ENCODE measurements at regions not wholly inside any gene's neighbourhood (a gene's known extent, or its start where the extent isn't known, plus 50 kb on each side); places are given as distances from the start of the nearest gene placed in this dataset.

DNA sequence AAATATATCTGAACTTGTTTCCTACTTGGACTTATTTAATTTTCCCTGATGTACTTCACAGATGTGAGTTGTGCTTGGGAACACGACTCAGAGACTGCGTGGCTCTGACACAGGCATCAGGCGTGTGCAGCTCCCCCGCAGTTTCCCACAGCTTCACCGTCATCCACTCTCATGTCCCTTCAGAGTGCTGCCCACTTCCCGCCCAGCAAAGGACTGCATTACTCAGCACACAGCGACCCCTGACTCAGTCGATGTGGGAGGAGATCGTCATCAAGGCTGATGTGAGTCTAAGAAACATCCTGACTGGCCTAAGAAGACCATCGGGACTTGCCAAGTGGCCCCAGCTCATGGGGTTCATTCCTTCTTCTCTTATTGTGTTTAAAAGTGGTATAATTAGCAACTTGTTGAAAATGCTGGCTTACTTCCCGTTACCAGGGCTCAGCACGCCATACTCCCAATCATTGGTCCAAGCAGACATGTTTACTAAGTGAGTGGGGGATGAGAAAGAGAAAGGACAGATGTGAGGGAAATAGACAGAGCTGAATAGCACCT lies 539.4 kb upstream of the JARID2 start:
- no peak for DNase-seq (ENCODE audit: extremely low read depth in 1 of 2, low read depth in 1 of 2)

DNA sequence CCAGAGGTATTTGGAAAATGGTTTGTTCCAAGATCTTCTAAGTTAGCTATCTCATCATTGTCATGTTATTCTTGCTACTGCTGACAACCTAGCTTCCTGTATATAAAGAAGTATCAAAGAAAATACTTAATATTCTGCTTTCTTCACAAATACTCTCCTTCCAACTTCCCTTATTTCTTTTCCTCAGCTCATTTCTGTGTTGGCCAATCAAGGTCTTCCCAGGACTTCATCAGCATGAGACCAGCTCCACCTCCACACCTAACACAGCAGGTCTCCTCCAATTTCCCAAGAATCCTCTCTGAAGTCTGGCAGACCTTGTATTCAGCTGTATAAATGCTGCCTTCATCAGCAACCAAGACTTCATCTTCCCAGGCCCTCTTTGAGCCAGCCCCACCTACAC lies 538.6 kb upstream of the JARID2 start:
- no peak for DNase-seq (ENCODE audit: extremely low read depth in 1 of 2, low read depth in 1 of 2)

DNA sequence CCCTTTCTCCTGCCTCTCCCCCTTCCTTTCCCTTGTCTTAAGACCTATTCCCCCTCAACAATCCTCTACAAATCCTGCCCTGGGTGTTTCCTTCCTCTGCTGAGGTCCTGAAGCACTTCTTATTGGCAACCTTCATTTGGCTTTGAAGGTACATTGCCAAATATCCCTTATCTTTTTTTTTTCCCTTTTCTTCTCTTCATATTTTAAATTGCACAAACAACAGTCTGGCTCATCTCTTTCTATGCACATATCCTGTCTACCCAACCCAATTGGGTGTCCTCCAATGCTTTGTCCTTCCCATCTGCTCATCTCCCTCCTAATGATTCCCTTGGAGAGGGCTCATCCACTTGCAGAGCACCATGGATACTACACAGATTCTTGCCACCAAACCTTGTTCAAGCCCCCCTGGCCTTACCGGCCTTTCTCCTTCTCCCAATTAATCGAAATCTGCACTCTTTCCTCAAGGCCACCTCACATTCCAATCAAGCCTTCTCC lies 537.9 kb upstream of the JARID2 start:
- no peak for DNase-seq (ENCODE audit: extremely low read depth in 1 of 2, low read depth in 1 of 2)

DNA sequence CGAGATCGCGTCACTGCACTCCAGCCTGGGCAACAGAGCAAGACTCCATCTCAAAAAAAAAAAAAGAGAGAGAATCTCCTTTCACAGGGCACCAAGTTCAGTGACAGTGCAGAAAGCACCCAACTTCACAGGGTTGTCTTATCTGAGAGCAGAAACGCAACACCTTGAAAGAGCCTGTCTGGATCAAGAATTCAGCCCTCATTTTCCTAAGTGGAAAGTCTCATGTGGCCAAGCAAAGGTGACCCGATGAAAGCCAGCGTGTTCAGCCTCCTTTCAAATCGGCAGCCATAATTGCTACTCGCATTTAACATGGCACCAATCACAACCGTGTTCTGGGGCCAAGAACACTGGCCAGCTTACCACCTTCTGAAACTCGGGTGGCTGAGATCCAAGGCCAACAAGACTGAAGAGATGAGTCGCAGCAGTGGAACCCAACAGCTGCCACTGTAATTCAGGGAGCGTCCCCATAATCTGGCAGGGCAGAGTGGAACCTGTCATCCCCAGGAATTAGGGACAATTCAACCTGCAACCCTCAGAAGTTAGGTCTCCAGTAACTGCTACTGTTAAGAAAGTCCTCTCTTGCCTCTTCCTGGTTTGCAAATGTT lies 536.7 kb upstream of the JARID2 start:
- DNase-seq (ENCODE audit: extremely low read depth in 1 of 2, low read depth in 1 of 2), result no peak

DNA sequence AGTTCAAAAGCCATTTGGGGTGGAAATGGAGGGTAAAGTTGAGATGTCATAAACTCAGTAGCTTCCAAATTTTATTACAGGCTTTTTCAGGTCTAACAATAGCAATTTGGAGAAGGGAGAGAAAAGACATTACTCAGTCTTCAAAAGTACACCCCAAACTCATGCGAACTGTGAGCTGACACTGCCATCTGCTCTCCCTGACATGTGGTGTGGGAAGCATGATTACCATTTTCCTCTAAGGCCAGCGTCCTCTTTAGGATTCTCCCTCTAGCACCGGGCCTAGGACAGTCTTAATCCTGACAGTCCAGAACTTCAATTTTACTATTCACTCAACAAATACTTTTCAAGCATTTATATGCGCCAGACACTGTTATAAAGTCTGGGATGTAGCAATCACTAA lies 536.0 kb upstream of the JARID2 start:
- no peak for DNase-seq (ENCODE audit: extremely low read depth in 1 of 2, low read depth in 1 of 2)

DNA sequence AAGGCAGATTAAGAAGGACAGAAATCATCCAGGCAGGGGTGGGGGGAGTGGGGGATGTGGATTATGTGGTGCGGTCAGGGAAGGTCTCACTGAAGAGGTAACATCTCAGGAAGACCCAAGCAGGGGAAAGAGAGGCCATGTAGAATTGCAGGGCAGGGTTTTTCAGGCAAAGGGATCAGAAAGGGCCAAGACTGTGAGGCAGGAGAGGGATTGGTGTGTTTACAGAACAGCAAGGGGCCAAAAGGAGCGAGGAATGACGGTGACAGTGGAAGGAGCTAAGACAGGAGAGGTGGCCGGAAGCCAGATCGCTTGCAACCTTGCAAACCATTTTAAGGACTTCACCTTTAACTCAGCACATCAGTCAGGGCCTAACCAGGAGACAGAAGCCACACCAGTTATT lies 535.4 kb upstream of the JARID2 start:
- DNase-seq (ENCODE audit: extremely low read depth in 1 of 2, low read depth in 1 of 2), result no peak

DNA sequence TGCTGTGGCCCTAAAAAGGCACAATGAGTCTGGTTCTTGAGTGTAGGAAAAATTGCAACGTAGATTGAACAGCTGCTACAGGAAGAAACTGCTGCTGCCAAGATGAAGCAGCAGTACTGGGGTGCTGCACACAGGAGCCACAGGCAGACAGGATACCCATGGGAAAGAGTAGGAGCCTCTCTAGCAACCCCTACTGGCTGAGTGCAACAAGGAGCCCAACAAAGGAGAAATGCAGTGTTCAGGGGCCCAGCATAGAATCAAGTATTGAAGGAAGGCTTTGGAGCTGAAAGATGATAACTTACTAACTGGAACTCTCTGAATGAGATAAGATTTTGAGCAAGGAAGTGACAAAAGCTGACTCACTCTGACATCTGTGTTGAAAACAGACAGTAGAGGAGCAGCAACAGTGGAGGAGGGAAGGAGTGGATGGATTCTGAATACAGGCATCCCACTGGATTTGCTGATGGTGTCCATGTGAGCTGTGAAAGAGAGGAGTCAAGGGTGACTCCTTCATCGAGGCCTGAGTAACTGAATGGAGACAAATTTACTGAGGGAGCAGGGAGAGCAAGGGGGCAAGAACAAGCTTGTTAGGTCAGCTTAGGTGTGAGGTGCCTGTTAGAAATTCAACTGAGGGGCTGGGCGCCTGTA lies 534.7 kb upstream of the JARID2 start:
- no peak for DNase-seq (ENCODE audit: extremely low read depth in 1 of 2, low read depth in 1 of 2)

DNA sequence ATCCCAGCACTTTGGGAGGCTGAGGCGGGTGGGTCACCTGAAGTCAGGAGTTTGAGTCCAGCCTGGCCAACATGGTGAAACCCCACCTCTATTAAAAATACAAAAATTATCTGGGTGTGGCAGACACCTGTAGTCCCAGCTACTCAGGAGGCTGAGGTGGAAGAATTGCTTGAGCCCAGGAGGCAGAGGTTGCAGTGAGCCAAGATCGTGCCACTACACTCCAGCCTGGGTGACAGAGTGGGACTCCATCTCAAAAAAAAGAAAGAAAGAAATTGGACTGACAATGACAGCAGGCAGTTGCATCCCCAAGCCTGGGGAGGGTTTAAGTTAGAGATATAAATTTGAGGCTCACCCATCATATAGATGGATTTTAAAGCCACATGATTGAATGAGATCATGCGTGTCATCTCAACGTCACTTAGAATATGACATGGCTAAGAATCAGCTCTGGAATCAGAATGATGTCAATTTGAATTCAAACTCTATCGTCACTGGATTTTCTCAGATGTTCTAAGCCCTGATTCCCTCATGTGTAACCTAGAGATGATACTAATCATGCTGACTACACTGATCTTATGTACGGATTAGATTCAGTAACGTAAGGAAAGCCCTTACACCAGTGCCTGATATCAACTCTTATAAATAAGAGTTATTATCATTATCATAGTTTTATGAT lies 534.0 kb upstream of the JARID2 start:
- DNase-seq (ENCODE audit: extremely low read depth in 1 of 2, low read depth in 1 of 2), result no peak

DNA sequence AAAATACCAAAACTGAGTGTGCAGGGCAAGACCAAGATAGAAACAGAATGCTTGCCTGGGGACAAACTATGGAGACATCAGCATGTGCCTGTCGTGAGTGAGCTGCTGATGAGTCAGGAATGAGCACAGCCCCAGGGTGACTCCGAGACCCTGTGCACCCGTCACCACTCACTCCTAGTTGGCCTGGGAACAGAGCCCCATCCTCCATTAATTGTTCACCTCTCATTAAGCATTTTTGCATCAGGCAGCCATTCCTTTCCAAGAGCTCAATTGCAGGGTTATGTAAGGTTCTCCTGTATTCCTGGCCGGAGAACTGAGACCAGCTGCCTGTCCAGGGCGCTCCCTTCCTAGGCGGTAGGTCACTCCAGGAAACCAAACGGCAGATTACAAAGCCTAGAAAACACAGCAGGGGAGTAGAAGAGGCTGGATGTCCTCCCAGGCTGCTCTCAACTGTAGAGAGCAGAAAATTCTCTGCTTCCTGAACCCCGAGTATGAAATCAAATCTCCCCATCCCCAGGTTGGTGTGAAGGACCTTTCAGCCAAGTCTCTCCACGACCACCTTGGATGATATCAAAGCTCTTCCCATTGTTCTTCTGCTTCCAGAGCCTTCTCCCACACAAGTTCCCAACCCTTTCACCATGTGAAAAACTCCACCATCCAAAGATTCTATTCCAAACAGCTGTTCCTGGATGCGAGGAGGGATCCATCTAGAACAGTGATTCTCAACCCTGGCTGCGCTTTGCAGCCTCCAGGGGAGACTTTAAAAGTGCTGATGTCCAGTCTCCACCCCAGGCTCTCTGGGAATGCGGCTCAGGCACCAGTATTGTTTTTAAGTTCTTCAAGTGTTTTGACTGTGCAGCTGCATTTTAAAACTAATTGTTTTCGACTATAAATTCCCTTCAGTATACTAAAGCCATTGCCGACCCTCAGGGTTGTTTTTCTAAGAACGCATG lies 532.6 kb upstream of the JARID2 start:
- DNase-seq (ENCODE audit: extremely low read depth in 1 of 2, low read depth in 1 of 2), result no peak

DNA sequence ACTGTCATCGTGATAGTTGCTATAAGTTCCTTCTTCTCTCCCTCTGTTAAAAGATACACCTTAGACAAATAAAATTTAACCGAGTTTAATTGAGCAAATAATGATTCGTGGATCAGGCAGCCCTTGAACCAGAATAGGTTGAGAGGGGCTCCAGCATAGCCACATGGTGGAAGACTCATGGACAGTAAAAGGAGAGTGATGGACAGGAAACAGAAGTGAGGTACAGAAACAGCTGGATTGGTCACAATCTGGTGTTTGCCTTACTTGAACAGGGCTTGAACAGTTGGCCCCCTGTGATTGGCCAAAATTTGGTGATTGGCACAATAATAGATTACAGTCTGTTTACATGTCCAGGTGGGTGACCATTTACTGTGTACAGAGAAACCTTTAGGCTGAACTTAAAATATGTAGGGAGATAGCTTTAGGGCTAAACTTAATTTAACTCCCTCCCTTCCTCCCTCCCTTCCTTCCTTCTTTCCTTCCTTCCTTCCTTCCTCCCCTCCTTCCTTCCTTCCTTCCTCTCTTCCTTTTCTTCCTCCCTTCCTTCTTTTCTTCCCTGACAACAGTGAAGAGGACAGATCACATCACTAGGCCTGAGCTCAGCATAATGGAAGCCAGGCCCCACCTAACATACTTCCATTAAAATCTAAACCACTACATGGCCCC lies 531.8 kb upstream of the JARID2 start:
- no peak for DNase-seq (ENCODE audit: extremely low read depth in 1 of 2, low read depth in 1 of 2)

DNA sequence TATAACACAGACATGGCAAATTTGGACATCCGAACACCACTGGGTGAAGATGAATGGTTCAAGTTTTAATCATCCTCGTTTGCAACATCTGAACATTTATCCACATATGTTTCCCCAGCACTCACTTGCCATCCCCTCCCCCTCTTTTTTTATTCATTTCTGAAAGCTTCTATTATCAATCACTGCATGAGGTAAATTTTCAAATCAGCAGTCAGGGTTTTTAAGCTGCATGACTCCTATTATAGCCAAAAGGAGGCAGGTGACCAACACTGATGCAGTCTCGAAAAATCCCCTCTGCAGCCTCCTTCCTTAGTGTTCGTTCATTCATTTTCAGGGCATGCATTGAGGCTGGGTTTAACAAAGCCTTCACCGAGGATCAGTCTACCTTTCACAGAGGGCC lies 530.8 kb upstream of the JARID2 start:
- DNase-seq (ENCODE audit: extremely low read depth in 1 of 2, low read depth in 1 of 2), result no peak

DNA sequence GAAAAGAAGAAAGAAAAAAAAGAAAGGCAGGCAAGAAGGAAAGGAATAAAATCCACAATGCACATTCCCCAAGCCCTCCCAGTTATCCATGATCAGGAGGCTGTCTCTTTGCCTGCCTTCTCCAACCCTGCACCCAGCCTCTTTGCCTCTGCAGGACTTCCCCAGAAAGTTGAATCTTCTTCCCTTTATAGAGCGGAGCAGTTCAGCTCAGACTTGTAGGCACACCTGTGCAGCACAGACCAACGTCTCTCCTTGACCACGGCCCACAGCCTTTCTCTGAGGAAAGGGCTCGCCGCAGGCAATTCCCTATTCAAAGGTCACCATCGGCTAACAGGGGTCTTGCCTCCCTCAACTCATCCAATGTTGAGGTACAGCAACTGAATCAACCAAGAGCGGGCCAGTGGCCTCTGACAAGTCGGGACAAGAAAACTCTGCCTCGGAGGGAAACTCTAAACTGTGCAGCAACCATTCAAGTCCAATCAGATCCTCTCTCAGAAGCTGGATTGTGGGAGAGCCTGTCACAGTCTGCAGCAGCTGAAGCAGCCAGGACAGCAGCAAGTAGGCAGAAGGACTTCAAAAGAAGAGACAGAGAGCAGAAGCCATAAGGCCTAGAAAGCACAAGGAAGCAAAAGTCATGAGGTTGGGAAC lies 529.2 kb upstream of the JARID2 start:
- no peak for DNase-seq (ENCODE audit: extremely low read depth in 1 of 2, low read depth in 1 of 2)

DNA sequence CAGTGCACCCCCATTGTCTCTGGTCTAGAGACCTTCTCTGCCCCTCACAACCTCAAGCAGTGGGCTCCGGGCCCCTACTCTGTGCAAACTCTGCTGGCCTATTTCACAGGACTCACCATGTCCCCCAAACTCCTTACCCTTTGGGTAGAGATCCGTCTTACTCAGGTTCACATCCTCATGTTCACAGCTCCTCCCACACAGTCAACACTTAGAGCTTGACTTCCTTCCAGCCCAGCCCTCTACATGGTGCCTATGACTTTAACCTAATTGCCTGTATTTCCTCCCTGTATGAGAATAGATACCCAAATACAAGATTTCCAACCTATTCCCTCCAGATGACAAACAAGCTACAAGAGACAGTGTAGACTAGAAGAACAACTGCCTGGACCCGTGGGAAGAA lies 528.6 kb upstream of the JARID2 start:
- no peak for DNase-seq (ENCODE audit: extremely low read depth in 1 of 2, low read depth in 1 of 2)

DNA sequence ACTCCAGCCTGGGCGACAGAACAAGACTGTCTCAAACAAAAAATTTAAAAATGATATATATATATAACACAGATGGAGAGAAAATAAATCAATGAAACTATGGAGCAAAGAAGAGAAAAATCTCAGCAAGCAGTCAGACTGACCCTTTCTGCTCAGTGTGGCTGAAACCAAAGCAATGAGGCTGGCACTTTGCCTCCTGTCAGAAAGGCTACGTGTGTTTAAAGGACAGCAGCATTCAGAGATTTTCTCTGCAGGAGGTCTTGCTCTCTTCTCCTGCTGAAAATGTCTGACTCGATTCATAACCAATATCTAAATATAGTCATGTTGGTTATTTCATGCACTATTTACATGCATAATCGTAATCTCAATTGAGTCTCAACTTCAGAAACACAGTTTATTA lies 527.0 kb upstream of the JARID2 start:
- no peak for DNase-seq (ENCODE audit: extremely low read depth in 1 of 2, low read depth in 1 of 2)

DNA sequence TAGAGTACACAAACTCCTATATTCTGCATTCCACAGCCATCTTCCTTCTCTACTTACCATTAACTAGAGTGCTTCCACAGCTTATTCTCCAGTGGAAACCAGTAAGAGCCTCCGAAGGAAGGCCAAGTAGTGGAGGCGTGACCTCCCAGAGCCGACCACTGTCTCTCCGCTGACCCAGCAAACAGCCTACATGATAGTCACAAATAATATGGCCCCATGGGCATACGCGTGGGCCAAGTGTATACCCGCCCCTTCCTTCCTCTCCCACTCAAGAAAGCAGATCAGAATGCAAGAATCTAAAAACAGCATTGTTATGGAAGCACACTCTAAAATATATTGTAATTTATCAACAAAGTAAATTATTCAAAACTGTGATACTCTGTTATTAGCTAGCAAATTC lies 526.6 kb upstream of the JARID2 start:
- no peak for DNase-seq (ENCODE audit: extremely low read depth in 1 of 2, low read depth in 1 of 2)

DNA sequence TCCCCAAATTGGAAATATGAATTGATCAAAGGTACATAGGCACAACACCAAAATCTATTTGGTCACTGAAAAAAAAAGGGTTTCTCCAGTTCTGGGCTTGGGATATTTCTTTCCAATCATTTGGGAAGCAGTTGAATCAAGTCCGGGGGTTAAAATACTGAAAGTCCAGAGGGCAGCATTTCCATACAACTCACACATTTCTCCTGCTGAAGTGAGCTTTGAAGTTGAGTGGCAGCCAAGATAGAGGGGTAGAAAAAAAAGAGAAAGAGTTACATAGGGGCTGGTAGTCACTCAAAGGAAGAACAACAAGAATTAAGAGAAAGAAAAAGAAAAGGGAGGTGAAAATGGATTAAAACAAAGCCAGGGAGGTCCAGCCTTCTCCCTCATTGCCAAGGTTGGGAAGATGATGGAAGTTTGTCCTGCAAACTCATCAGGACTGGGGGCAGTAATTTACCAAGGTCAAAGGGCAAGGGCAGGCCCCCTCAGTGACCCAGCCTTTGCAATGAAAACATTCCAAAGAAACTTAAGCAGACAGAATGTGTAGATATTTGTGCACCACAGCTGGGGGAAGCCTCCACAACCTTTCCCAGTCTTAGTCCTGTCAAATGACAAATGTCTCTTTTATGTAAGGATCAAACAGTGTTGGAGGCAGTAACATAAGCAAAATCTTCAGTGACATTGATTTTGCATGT lies 525.3 kb upstream of the JARID2 start:
- no peak for DNase-seq (ENCODE audit: extremely low read depth in 1 of 2, low read depth in 1 of 2)

DNA sequence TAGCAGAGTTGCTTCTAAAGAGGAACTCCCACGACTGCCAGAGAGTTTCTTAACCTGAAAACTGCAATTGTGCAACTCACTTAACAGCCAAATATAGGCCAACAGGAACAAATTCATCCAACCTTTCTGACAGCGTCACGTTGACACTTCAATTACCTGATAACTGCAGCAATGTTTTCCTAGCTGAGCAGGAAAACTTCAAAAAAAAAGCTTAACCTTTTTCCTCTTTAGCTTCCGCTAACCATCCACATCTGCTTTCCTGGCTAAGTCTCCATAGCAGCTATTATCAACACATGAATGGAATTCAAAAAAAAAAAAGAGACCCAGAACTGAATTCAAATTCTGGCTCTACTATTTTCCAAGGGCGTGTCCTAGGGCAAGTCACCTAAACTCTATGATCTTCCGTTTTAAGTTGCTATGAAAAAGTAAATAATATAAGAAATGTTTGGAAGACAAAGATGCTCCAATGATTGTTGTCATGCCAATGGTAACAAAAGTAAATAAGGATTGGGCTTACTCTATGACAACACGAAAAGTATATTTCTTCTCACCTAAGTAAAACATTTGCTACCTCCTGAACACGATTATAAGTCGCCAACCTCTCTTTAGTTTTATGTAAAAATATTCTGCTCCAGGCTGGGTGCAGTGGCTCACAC lies 524.6 kb upstream of the JARID2 start:
- no peak for DNase-seq (ENCODE audit: extremely low read depth in 1 of 2, low read depth in 1 of 2)

DNA sequence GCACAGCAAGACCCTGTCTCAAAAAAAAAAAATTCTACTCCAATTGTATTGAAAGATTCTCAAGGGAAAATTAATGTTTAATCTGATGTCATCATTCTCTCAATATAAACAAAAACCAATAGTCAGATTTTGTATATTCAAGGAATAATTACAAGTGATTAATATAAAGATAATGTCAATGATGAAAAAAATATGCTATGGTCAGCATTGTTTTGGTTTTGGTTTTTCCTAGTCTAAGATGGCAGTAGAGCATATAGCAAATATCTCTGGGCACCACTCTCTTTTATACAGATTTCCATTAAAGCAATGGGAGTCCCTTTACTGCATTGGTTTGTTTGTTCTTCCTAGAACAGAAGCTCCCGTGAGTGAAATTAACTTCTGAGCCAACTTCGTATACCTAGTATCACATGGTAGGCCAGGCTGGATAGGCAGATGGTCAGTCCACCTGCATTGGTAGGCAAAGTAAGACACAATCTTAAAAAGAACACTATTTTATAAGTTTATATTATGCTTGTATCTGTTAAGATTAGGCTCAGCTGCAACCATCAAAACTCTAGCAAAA lies 523.8 kb upstream of the JARID2 start:
- no peak for DNase-seq (ENCODE audit: extremely low read depth in 1 of 2, low read depth in 1 of 2)

DNA sequence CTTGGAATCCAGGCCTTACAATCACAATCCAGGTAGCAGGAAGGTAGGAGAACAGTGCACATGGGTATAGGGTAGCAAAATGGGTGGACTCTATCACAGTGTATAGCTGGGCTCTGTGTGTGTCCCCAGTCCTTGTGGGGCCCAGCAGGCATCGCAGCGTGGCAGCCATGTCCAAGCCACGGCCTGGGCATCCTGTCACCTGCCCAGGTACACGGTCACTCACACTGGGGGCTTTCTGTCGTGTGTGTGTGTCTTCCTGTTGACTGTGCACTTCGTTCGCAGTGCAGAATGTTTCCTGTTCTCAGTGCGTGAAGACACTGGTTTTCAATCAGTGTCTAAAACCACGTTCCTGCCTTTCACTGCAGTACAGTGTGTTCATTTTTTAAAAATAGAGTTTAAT lies 523.2 kb upstream of the JARID2 start:
- DNase-seq (ENCODE audit: extremely low read depth in 1 of 2, low read depth in 1 of 2), result no peak
